Uterus (tissue), 2 donors: ENCODE measurements at regions not wholly inside any gene's neighbourhood (a gene's known extent, or its start where the extent isn't known, plus 50 kb on each side); places are given as distances from the start of the nearest gene placed in this dataset.

ENCODE experiments used
- CTCF ChIP-seq, 4 experiments: fragments of 200-600 bp in 2 of 4; fragments of 450-650 bp in 2 of 4; sonication (generic) in 2 of 4; IDR thresholded peaks; one replicate each; pipeline ENCODE4 v1.5.1; 2016 to 2019; ENCODE audit warnings: antibody characterized with exemption in 4 of 4, mild to moderate bottlenecking in 2 of 4, moderate library complexity in 1 of 4
- POLR2A ChIP-seq, 2 donors: fragments of 450-650 bp; IDR thresholded peaks; one replicate each; pipeline ENCODE4 v1.6.1; 2016; ENCODE audit warnings: antibody characterized with exemption in 2 of 2, mild to moderate bottlenecking in 1 of 2, moderate library complexity in 1 of 2

DNA sequence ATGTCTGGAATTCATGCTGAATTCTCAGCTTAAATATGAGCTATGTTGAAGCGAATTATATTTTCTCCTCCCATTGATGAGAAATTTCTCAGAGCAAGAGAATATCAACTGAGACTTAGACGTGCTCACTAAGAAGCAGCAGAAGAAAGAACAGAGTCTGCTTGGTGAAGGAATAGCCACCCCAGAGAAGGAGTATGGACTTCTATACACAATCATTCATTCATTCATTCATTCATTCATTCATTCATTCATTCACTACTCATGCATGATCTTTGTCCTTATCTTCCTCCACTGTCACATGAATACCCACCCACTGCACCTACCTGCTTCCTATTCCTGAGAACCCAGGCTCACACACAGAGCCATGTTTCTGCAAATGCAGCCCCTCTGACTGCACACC is 206.6 kb downstream of the DEPDC1B start:
- no peak for TF ChIP-seq CTCF (IDR thresholded peaks at IDR 0.05)
- TF ChIP-seq POLR2A (IDR thresholded peaks at IDR 0.05), result no peak
